Type B pancreatic cell (in vitro differentiated cells): ENCODE measurements at regions not wholly inside any gene's neighbourhood (a gene's known extent, or its start where the extent isn't known, plus 50 kb on each side); places are given as distances from the start of the nearest gene placed in this dataset.

ENCODE experiments used
- DNase-seq: peaks from one replicate; pipeline ENCODE4 v3.0.0; 2021; ENCODE audit warnings: mixed read lengths; ENCODE audit not compliant: unreplicated experiment; ENCODE audit errors: extremely low spot score
- H3K27ac Mint-ChIP-seq: 2 replicates; pipeline ENCODE4 v1.8.0; 2021; ENCODE audit warnings: mild to moderate bottlenecking, mixed read lengths
- H3K27me3 Mint-ChIP-seq: 2 replicates; pipeline ENCODE4 v1.8.0; 2021; ENCODE audit warnings: mixed read lengths
- H3K36me3 Mint-ChIP-seq: 2 replicates; pipeline ENCODE4 v1.8.0; 2021; ENCODE audit warnings: mixed read lengths
- H3K4me1 Mint-ChIP-seq: one replicate; pipeline ENCODE4 v1.8.0; 2021; ENCODE audit warnings: mixed read lengths; ENCODE audit not compliant: unreplicated experiment
- H3K4me3 Mint-ChIP-seq: 2 replicates; pipeline ENCODE4 v1.8.0; 2021; ENCODE audit warnings: mild to moderate bottlenecking, mixed read lengths
- H3K9me3 Mint-ChIP-seq: 2 replicates; pipeline ENCODE4 v1.8.0; 2021; ENCODE audit warnings: mixed read lengths
- CTCF ChIP-seq: fragments of 200-600 bp; sonication (generic); conservative IDR thresholded peaks from 2 replicates; pipeline ENCODE4 v1.5.0; 2021; ENCODE audit warnings: antibody characterized with exemption, mild to moderate bottlenecking

- Mint-ChIP-seq H3K27ac (no peak overlapping the region), H3K36me3 (no peaks in the 10 kb centered on the region), H3K4me3 (no peak overlapping the region), H3K4me1 (no peaks in the 10 kb centered on the region), H3K9me3 (peaks cover 6% of the 10 kb centered on the region), H3K27me3 (no peaks in the 10 kb centered on the region)
- no peak for TF ChIP-seq CTCF
- DNase-seq: no peak
Observed at GRCh38 chr7:64114791-64115190, 69.6 kb downstream of the ZNF727 start.

GRCh38 chr7:64131696-64132095, 75.3 kb upstream of the ZNF735 start:
- H3K27me3 Mint-ChIP-seq: no peaks in the 10 kb centered on the region
- H3K36me3 Mint-ChIP-seq: no peaks in the 10 kb centered on the region
- no peak overlapping the region for H3K4me3 Mint-ChIP-seq
- H3K27ac Mint-ChIP-seq: no peak overlapping the region
- no peak for DNase-seq
- no peak for TF ChIP-seq CTCF
- H3K9me3 Mint-ChIP-seq: peaks cover 8% of the 10 kb centered on the region
- H3K4me1 Mint-ChIP-seq: no peaks in the 10 kb centered on the region
